ENCODE measurements at regions not wholly inside any gene's neighbourhood (a gene's known extent, or its start where the extent isn't known, plus 50 kb on each side); places are given as distances from the start of the nearest gene placed in this dataset.

DNA sequence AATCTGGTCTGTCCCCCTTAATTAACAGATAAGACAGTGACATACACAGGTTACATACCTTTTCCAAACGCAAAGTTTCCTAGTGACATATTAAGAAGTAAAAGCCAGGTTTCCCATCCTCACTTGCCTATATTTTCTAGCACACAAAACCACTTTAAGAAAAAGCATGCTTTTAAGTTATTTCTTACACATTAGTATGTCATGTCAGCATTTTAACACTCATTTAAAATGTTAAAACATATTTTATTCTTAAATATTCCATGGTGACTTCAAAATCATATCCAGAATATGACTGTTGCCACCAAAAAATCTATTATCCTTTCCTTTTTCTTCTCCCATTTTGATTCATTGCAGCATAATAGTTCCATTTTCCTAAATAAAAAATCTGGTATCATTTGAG is 1830.2 kb downstream of the STIM2 start:
- TF ChIP-seq, protein P1, sequence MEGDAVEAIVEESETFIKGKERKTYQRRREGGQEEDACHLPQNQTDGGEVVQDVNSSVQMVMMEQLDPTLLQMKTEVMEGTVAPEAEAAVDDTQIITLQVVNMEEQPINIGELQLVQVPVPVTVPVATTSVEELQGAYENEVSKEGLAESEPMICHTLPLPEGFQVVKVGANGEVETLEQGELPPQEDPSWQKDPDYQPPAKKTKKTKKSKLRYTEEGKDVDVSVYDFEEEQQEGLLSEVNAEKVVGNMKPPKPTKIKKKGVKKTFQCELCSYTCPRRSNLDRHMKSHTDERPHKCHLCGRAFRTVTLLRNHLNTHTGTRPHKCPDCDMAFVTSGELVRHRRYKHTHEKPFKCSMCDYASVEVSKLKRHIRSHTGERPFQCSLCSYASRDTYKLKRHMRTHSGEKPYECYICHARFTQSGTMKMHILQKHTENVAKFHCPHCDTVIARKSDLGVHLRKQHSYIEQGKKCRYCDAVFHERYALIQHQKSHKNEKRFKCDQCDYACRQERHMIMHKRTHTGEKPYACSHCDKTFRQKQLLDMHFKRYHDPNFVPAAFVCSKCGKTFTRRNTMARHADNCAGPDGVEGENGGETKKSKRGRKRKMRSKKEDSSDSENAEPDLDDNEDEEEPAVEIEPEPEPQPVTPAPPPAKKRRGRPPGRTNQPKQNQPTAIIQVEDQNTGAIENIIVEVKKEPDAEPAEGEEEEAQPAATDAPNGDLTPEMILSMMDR (IDR thresholded peaks at IDR 0.05), result no peak
- no peak for TF ChIP-seq POLR2A (IDR thresholded peaks at IDR 0.05)
